WTC11 (cell line): ENCODE measurements at regions not wholly inside any gene's neighbourhood (a gene's known extent, or its start where the extent isn't known, plus 50 kb on each side); places are given as distances from the start of the nearest gene placed in this dataset.

Source experiments
- ATAC-seq: fragments of 200-7000 bp; cut with Tn5 transposase; 2 replicates; pipeline ENCODE4 v1.10.0; 2021; ENCODE audit warnings: mild to moderate bottlenecking, moderate library complexity
- CTCF ChIA-PET: fragments of 300-600 bp; sonication (Branson Sonifier 250); formaldehyde crosslinking; loops from one replicate; lab custom pipeline; 2021; ENCODE audit warnings: antibody characterized with exemption; lab: Charles Lee
- POLR2A ChIA-PET: fragments of 350-600 bp; sonication (Branson Sonifier 250); formaldehyde crosslinking; loops from one replicate; lab custom pipeline; 2021; ENCODE audit warnings: antibody characterized with exemption; lab: Charles Lee
- DNase-seq: peaks from one replicate; pipeline ENCODE4 v3.0.0; 2021; ENCODE audit warnings: low spot score
- H3K27ac Mint-ChIP-seq: 2 replicates; pipeline ENCODE4 v1.8.0; 2021; ENCODE audit warnings: mixed read lengths
- H3K27me3 Mint-ChIP-seq: 2 replicates; pipeline ENCODE4 v1.8.0; 2021; ENCODE audit warnings: low read depth, mild to moderate bottlenecking, moderate library complexity, mixed read lengths
- H3K36me3 Mint-ChIP-seq: 2 replicates; pipeline ENCODE4 v1.8.0; 2021; ENCODE audit warnings: mixed read lengths
- H3K4me1 Mint-ChIP-seq: 2 replicates; pipeline ENCODE4 v1.8.0; 2022; ENCODE audit warnings: mixed read lengths
- H3K4me3 Mint-ChIP-seq: 2 replicates; pipeline ENCODE4 v1.8.0; 2021; ENCODE audit warnings: mild to moderate bottlenecking, moderate library complexity, mixed read lengths
- H3K9me3 Mint-ChIP-seq: 2 replicates; pipeline ENCODE4 v1.8.0; 2021; ENCODE audit warnings: mixed read lengths
- CBFB ChIP-seq: sonication (generic); formaldehyde crosslinking; IDR thresholded peaks from 2 replicates; pipeline ENCODE4 v1.8.1; 2022; ENCODE audit warnings: mild to moderate bottlenecking, low read depth, missing genetic modification reagents
- EMX1 ChIP-seq: fragments of 250-450 bp; sonication (Bioruptor Pico); IDR thresholded peaks from 2 replicates; pipeline ENCODE4 v1.8.0; 2021; ENCODE audit warnings: mild to moderate bottlenecking
- ESRRA ChIP-seq: sonication (generic); formaldehyde crosslinking; IDR thresholded peaks from 2 replicates; pipeline ENCODE4 v1.8.1; 2022; ENCODE audit warnings: mild to moderate bottlenecking, missing genetic modification reagents, borderline replicate concordance
- FOXP1 ChIP-seq: sonication (generic); formaldehyde crosslinking; IDR thresholded peaks from 2 replicates; pipeline ENCODE4 v1.8.0; 2022; ENCODE audit warnings: missing genetic modification reagents, mild to moderate bottlenecking, moderate library complexity, borderline replicate concordance
- IRF2 ChIP-seq: sonication (generic); formaldehyde crosslinking; IDR thresholded peaks from 2 replicates; pipeline ENCODE4 v1.8.0; 2022; ENCODE audit warnings: low read depth, missing genetic modification reagents, borderline replicate concordance
- JAZF1 ChIP-seq: fragments of 250-450 bp; sonication (Bioruptor Pico); IDR thresholded peaks from 2 replicates; pipeline ENCODE4 v1.9.0; 2021; ENCODE audit warnings: moderate library complexity, mild to moderate bottlenecking, inconsistent platforms
- NR2C2 ChIP-seq: sonication (generic); formaldehyde crosslinking; IDR thresholded peaks from 2 replicates; pipeline ENCODE4 v1.8.0; 2022; ENCODE audit warnings: mild to moderate bottlenecking, missing genetic modification reagents
- SMAD3 ChIP-seq: sonication (generic); formaldehyde crosslinking; IDR thresholded peaks from 2 replicates; pipeline ENCODE4 v1.8.0; 2022; ENCODE audit warnings: missing genetic modification reagents, mild to moderate bottlenecking, borderline replicate concordance
- SP1 ChIP-seq: sonication (generic); formaldehyde crosslinking; conservative IDR thresholded peaks from 2 replicates; pipeline ENCODE4 v1.8.1; 2022; ENCODE audit warnings: missing genetic modification reagents
- ZNF121 ChIP-seq: sonication (generic); formaldehyde crosslinking; IDR thresholded peaks from 2 replicates; pipeline ENCODE4 v1.8.0; 2023; ENCODE audit warnings: missing genetic modification reagents
- ZNF263 ChIP-seq: sonication (generic); formaldehyde crosslinking; IDR thresholded peaks from 2 replicates; pipeline ENCODE4 v1.8.1; 2022; ENCODE audit warnings: low read depth, mild to moderate bottlenecking, moderate library complexity, missing genetic modification reagents
- ZNF396 ChIP-seq: fragments of 250-450 bp; sonication (Bioruptor Pico); IDR thresholded peaks from 2 replicates; pipeline ENCODE4 v1.8.0; 2021; ENCODE audit warnings: mild to moderate bottlenecking, moderate library complexity, borderline replicate concordance
- TF ChIP-seq, protein P1 (sequence below): sonication (generic); formaldehyde crosslinking; IDR thresholded peaks from 2 replicates; pipeline ENCODE4 v1.8.0; 2023; ENCODE audit warnings: missing genetic modification reagents, mild to moderate bottlenecking, borderline replicate concordance
- TF ChIP-seq, protein P2 (sequence below): sonication (generic); formaldehyde crosslinking; IDR thresholded peaks from 2 replicates; pipeline ENCODE4 v1.8.1; 2023; ENCODE audit warnings: mild to moderate bottlenecking, missing genetic modification reagents, moderate library complexity
- TF ChIP-seq, protein P3 (sequence below): sonication (generic); formaldehyde crosslinking; IDR thresholded peaks from 2 replicates; pipeline ENCODE4 v1.8.0; 2022; ENCODE audit warnings: mild to moderate bottlenecking, missing genetic modification reagents
- TF ChIP-seq, protein P4 (sequence below): sonication (generic); formaldehyde crosslinking; IDR thresholded peaks from 2 replicates; pipeline ENCODE4 v1.8.0; 2023; ENCODE audit warnings: mild to moderate bottlenecking, missing genetic modification reagents
- TF ChIP-seq, protein P5 (sequence below): sonication (generic); formaldehyde crosslinking; IDR thresholded peaks from 2 replicates; pipeline ENCODE4 v1.8.0; 2023; ENCODE audit warnings: missing genetic modification reagents
- TF ChIP-seq, protein P6 (sequence below): fragments of 250-450 bp; sonication (Bioruptor Pico); IDR thresholded peaks from 2 replicates; pipeline ENCODE4 v1.9.0; 2021; ENCODE audit warnings: moderate library complexity, mild to moderate bottlenecking, inconsistent platforms, borderline replicate concordance

DNA sequence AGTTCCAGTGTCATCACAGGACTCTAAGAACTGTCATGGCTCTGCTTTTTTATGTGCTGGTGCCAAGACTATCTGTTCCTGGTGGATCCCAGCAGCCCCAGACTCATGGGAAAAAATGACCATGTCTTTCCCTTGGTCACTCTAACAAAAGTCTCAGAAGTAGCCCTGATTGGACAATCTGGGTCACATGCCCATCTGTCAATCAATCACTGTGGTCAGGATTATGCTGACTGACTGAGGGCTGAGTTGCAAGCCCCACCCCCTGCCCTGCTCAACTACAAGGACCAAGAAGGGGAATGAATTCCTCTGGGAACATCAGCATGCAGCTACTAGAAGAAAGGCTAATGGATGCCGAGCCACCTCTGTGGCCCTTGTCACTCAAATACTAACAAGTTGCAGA lies 91.6 kb downstream of the EDN3 start:
- no peak overlapping the region for H3K4me3 Mint-ChIP-seq
- DNase-seq (no peak), ATAC-seq (no peak)
- CTCF ChIA-PET, result interaction anchor here (1.6 kb wide), 1 partner anchor 12 kb away, joined by 5 read pairs; no protein-coding TSS in a partner anchor
- H3K36me3 Mint-ChIP-seq, result no peaks in the 10 kb centered on the region
- peaks cover 3% of the 10 kb centered on the region; the same call in 1 of the 2 replicates for H3K4me1 Mint-ChIP-seq
- POLR2A ChIA-PET, result no interaction called here
- TF ChIP-seq, protein P1, sequence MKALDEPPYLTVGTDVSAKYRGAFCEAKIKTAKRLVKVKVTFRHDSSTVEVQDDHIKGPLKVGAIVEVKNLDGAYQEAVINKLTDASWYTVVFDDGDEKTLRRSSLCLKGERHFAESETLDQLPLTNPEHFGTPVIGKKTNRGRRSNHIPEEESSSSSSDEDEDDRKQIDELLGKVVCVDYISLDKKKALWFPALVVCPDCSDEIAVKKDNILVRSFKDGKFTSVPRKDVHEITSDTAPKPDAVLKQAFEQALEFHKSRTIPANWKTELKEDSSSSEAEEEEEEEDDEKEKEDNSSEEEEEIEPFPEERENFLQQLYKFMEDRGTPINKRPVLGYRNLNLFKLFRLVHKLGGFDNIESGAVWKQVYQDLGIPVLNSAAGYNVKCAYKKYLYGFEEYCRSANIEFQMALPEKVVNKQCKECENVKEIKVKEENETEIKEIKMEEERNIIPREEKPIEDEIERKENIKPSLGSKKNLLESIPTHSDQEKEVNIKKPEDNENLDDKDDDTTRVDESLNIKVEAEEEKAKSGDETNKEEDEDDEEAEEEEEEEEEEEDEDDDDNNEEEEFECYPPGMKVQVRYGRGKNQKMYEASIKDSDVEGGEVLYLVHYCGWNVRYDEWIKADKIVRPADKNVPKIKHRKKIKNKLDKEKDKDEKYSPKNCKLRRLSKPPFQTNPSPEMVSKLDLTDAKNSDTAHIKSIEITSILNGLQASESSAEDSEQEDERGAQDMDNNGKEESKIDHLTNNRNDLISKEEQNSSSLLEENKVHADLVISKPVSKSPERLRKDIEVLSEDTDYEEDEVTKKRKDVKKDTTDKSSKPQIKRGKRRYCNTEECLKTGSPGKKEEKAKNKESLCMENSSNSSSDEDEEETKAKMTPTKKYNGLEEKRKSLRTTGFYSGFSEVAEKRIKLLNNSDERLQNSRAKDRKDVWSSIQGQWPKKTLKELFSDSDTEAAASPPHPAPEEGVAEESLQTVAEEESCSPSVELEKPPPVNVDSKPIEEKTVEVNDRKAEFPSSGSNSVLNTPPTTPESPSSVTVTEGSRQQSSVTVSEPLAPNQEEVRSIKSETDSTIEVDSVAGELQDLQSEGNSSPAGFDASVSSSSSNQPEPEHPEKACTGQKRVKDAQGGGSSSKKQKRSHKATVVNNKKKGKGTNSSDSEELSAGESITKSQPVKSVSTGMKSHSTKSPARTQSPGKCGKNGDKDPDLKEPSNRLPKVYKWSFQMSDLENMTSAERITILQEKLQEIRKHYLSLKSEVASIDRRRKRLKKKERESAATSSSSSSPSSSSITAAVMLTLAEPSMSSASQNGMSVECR (CRISPR knock-in tag), result no peak
- TF ChIP-seq, protein P2, sequence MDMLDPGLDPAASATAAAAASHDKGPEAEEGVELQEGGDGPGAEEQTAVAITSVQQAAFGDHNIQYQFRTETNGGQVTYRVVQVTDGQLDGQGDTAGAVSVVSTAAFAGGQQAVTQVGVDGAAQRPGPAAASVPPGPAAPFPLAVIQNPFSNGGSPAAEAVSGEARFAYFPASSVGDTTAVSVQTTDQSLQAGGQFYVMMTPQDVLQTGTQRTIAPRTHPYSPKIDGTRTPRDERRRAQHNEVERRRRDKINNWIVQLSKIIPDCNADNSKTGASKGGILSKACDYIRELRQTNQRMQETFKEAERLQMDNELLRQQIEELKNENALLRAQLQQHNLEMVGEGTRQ (CRISPR knock-in tag), result peak; percentile 75
- TF ChIP-seq ESRRA (CRISPR knock-in tag), result no peak
- no peak overlapping the region for H3K27ac Mint-ChIP-seq
- peaks cover 5% of the 10 kb centered on the region; the same call in 1 of the 2 replicates for H3K27me3 Mint-ChIP-seq
- H3K9me3 Mint-ChIP-seq, result peaks cover 5% of the 10 kb centered on the region

DNA sequence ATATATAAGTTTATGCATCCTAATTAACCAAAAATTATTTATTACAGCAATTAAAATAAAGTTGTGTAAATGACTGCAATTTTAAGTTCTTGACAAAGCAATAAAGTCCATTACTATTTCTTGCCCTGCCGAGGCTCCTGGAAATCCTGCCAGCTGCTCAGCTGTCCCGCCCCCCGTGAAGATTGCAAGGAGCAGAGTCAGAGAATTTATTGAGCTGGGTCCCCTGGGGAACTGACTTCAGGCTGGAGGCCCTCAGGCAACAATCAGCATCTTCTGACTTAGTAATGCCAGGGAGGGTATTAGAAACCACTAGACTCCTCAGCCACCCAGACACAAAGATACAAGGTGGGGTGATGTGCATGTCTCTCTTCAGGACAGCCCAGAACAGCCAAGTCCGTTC lies 92.3 kb downstream of the EDN3 start:
- ATAC-seq (no peak), DNase-seq (no peak)
- Mint-ChIP-seq H3K9me3 (peaks cover 5% of the 10 kb centered on the region), H3K4me1 (no peaks in the 10 kb centered on the region), H3K4me3 (no peak overlapping the region), H3K27ac (no peak overlapping the region), H3K36me3 (no peaks in the 10 kb centered on the region), H3K27me3 (peaks cover 5% of the 10 kb centered on the region; the same call in 1 of the 2 replicates)
- POLR2A ChIA-PET, result no interaction called here
- CTCF ChIA-PET, result interaction anchor here (1.6 kb wide), 1 partner anchor 11 kb away, joined by 5 read pairs; no protein-coding TSS in a partner anchor
- no peak for TF ChIP-seq CBFB (CRISPR knock-in tag)
- TF ChIP-seq, protein P3, sequence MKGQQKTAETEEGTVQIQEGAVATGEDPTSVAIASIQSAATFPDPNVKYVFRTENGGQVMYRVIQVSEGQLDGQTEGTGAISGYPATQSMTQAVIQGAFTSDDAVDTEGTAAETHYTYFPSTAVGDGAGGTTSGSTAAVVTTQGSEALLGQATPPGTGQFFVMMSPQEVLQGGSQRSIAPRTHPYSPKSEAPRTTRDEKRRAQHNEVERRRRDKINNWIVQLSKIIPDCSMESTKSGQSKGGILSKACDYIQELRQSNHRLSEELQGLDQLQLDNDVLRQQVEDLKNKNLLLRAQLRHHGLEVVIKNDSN (CRISPR knock-in tag), result no peak
- TF ChIP-seq IRF2, result no peak
- no peak for TF ChIP-seq ZNF121 (CRISPR knock-in tag)
- TF ChIP-seq SP1 (CRISPR knock-in tag), result no peak
- TF ChIP-seq FOXP1, result no peak
- TF ChIP-seq SMAD3, result no peak
- TF ChIP-seq, protein P2 (CRISPR knock-in tag), result no peak
- TF ChIP-seq, protein P4, sequence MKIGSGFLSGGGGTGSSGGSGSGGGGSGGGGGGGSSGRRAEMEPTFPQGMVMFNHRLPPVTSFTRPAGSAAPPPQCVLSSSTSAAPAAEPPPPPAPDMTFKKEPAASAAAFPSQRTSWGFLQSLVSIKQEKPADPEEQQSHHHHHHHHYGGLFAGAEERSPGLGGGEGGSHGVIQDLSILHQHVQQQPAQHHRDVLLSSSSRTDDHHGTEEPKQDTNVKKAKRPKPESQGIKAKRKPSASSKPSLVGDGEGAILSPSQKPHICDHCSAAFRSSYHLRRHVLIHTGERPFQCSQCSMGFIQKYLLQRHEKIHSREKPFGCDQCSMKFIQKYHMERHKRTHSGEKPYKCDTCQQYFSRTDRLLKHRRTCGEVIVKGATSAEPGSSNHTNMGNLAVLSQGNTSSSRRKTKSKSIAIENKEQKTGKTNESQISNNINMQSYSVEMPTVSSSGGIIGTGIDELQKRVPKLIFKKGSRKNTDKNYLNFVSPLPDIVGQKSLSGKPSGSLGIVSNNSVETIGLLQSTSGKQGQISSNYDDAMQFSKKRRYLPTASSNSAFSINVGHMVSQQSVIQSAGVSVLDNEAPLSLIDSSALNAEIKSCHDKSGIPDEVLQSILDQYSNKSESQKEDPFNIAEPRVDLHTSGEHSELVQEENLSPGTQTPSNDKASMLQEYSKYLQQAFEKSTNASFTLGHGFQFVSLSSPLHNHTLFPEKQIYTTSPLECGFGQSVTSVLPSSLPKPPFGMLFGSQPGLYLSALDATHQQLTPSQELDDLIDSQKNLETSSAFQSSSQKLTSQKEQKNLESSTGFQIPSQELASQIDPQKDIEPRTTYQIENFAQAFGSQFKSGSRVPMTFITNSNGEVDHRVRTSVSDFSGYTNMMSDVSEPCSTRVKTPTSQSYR (CRISPR knock-in tag), result no peak
- TF ChIP-seq, protein P5, sequence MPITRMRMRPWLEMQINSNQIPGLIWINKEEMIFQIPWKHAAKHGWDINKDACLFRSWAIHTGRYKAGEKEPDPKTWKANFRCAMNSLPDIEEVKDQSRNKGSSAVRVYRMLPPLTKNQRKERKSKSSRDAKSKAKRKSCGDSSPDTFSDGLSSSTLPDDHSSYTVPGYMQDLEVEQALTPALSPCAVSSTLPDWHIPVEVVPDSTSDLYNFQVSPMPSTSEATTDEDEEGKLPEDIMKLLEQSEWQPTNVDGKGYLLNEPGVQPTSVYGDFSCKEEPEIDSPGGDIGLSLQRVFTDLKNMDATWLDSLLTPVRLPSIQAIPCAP, result no peak
- TF ChIP-seq, protein P6, sequence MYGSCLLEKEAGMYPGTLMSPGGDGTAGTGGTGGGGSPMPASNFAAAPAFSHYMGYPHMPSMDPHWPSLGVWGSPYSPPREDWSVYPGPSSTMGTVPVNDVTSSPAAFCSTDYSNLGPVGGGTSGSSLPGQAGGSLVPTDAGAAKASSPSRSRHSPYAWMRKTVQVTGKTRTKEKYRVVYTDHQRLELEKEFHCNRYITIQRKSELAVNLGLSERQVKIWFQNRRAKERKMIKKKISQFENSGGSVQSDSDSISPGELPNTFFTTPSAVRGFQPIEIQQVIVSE (CRISPR knock-in tag), result no peak
- TF ChIP-seq EMX1 (CRISPR knock-in tag), result no peak
- no peak for TF ChIP-seq JAZF1 (CRISPR knock-in tag)
- no peak for TF ChIP-seq ZNF396
- TF ChIP-seq ZNF263, result no peak
- TF ChIP-seq, protein P1 (CRISPR knock-in tag), result no peak
- no peak for TF ChIP-seq NR2C2
